DMS79 treated with DMSO at 0.1 percent for 48 hours (cell line): ENCODE measurements at regions not wholly inside any gene's neighbourhood (a gene's known extent, or its start where the extent isn't known, plus 50 kb on each side); places are given as distances from the start of the nearest gene placed in this dataset.

Experiments used
- DNase-seq: peaks from one replicate; lab custom pipeline; 2025; lab: John Stamatoyannopoulos, UW

GRCh38 chr15:94682171-94682570, 450.8 kb downstream of the MCTP2 start:
- DNase-seq: no peak

GRCh38 chr15:94683902-94684301, 452.5 kb downstream of the MCTP2 start:
- no peak for DNase-seq

- no peak for DNase-seq
These were observed 459.8 kb downstream of the MCTP2 start for GRCh38 chr15:94691169-94691568.

GRCh38 chr15:94692710-94693109, 461.3 kb downstream of the MCTP2 start:
- no peak for DNase-seq

GRCh38 chr15:94700211-94700610, 468.9 kb downstream of the MCTP2 start:
- DNase-seq: no peak

GRCh38 chr15:94701281-94701985, 470.1 kb downstream of the MCTP2 start:
- DNase-seq: no peak

- DNase-seq: no peak
These were observed 472.2 kb downstream of the MCTP2 start for GRCh38 chr15:94703596-94703995.

GRCh38 chr15:94704421-94704820, 473.1 kb downstream of the MCTP2 start:
- DNase-seq: no peak

GRCh38 chr15:94704946-94705345, 473.6 kb downstream of the MCTP2 start:
- no peak for DNase-seq

- DNase-seq: no peak
These were observed 478.0 kb downstream of the MCTP2 start for GRCh38 chr15:94709319-94709718.

GRCh38 chr15:94722024-94722636, 490.8 kb downstream of the MCTP2 start:
- DNase-seq: no peak

- no peak for DNase-seq
These were observed 492.4 kb downstream of the MCTP2 start for GRCh38 chr15:94723801-94724200.

- DNase-seq: no peak
These were observed 499.9 kb downstream of the MCTP2 start for GRCh38 chr15:94731286-94731685.

- DNase-seq: no peak
These were observed 503.1 kb downstream of the MCTP2 start for GRCh38 chr15:94734460-94734859.

GRCh38 chr15:94736236-94736635, 504.9 kb downstream of the MCTP2 start:
- DNase-seq: no peak

GRCh38 chr15:94739639-94740038, 508.3 kb downstream of the MCTP2 start:
- DNase-seq: no peak

- no peak for DNase-seq
These were observed 509.1 kb downstream of the MCTP2 start for GRCh38 chr15:94740469-94740868.

- DNase-seq: no peak
These were observed 512.3 kb downstream of the MCTP2 start for GRCh38 chr15:94743668-94744067.

- DNase-seq: no peak
These were observed 512.9 kb downstream of the MCTP2 start for GRCh38 chr15:94744080-94744793.

- no peak for DNase-seq
These were observed 514.0 kb downstream of the MCTP2 start for GRCh38 chr15:94745371-94745770.

GRCh38 chr15:94747510-94747909, 516.1 kb downstream of the MCTP2 start:
- DNase-seq: no peak

- DNase-seq: no peak
These were observed 518.7 kb downstream of the MCTP2 start for GRCh38 chr15:94749811-94750617.
